Ishikawa (cell line): ENCODE measurements at regions not wholly inside any gene's neighbourhood (a gene's known extent, or its start where the extent isn't known, plus 50 kb on each side); places are given as distances from the start of the nearest gene placed in this dataset.

Experiments
- CEBPB ChIP-seq: IDR thresholded peaks from 2 replicates; pipeline ENCODE4 v1.6.1; 2012
- MAX ChIP-seq: IDR thresholded peaks from 2 replicates; pipeline ENCODE4 v1.6.1; 2012
- RAD21 ChIP-seq: IDR thresholded peaks from 2 replicates; pipeline ENCODE4 v1.6.1; 2012; ENCODE audit warnings: low read depth
- TAF1 ChIP-seq: IDR thresholded peaks from 2 replicates; pipeline ENCODE4 v1.6.1; 2012; ENCODE audit warnings: low read depth, mild to moderate bottlenecking
- TEAD4 ChIP-seq: IDR thresholded peaks from 2 replicates; pipeline ENCODE4 v1.6.1; 2012
- ZBTB7A ChIP-seq: IDR thresholded peaks from 2 replicates; pipeline ENCODE4 v1.6.1; 2012; ENCODE audit warnings: low read depth

- TF ChIP-seq RAD21 (no peak), TAF1 (no peak), CEBPB (no peak), MAX (no peak), TEAD4 (no peak), ZBTB7A (no peak)
Measured at GRCh38 chr1:228920831-228921230, 185.6 kb downstream of the RHOU start.
